ENCODE measurements at regions not wholly inside any gene's neighbourhood (a gene's known extent, or its start where the extent isn't known, plus 50 kb on each side); places are given as distances from the start of the nearest gene placed in this dataset.
"Not testable (repeated sequence)": the region's sequence is repeated elsewhere in the genome, so short reads cannot be mapped to it uniquely, and the experiment has no call there.

DNA sequence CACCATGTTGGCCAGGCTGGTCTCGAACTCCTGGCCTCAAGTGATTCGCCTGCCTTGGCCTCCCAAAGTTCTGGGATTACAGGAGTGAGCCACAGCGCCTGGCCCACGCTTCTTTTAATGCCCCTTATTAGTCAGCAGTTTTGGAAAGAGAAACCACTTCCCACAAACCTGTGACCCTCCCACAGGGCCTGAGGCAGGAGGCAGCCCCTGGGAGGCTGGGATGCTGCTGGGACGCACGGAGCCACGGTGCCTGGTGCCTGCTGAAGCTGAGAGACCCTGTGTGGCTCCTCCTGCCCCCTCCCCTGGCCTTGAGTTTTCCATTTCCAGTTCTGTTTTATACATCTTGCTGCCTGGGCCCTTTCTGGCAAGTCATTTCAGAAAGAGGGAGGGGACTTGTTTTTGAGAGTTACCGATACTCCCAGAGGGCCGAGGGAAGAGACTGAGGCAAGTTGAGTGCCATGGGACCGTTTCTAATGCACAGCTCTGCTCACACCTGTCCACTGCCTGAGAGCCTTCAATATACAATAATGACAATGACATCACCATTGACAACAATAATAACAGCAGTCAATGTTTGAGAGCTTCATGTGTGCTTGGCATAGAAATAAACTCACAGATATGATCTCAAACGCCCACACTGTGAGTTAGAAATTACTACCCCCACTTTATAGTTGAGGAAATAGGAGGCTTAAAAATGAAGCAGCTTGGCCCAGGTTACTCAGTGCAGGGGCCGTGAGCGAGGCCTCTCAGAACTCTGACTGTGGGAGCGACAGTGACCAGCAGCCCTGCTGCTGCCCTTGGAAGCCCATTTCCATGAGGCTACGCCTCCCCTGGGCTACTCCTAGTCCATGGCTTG is 78.1 kb upstream of the YWHAQ start:
- no peak for DNase-seq

DNA sequence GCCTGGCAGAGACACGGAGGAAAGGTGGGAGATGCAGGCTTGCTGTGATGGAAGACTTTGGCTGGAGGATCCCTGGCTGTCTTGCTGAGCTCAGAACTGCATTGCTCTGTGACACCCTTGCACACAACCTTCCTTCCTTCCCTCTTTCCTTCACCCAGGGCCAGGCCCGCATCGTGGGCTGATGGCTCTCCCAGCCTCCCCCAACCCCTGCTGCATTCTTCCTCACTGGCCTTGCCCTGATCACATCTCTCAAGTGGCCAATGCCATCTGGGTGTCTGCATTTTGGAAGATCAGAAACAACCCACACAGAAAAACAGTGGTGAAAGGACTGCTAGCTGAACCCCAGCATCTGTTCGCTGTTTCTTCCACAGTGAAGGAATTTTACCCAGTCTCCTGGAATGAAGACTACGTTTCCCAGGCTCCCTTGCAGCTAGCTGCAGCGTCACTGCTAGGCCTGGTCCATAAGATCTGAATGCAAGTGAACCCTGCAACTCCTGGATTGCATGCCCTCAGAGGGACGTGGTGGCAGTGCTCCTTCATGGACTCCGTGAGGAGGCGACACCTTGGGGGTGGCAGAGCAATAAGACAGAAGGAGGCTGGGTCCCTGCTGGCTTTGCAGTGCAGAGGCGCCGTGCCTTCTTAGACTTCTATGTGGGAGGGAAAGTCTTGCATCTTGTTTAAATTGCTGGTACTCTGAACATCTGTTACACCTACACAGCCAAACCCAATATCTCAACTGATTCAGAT is 78.9 kb upstream of the YWHAQ start:
- DNase-seq, result no peak

DNA sequence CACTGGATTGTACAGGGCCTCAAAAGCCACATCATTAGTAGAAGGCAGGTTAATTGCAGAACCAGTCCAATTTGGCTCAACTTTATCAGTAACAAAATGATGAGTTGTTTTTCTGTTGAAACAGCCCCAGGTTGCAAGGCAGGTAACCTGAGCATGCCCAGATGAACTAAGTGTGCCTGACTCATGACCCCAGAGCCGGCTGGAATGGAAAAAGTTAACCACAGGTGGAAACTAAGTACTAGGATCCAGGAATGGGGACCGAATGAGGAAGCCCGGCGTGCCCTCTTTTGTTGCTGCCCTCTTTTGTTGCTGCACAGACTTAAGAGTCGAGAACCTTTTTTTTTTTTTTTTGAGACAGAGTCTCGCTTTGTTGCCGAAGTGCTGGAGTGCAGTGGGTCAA is 79.5 kb upstream of the YWHAQ start:
- DNase-seq, result no peak

DNA sequence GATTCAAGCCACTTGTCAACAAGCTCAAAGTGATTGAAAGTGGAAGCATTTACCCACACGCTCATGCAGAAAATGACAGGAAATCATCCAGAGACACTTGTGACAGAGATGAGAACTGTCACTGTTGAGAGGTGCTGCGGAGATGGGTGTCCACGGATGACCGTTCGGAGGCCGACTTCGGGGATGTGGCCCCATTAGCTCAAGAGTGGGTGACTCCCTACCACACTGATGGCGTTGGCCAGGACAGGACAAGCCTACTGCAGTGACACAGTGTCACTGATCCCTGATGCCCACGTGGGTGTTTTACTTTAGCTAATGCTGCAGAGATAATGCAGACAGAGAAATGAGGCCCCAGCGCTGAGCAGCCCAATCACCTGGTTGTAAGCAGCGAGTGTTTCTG is 81.5 kb upstream of the YWHAQ start:
- DNase-seq, result no peak

DNA sequence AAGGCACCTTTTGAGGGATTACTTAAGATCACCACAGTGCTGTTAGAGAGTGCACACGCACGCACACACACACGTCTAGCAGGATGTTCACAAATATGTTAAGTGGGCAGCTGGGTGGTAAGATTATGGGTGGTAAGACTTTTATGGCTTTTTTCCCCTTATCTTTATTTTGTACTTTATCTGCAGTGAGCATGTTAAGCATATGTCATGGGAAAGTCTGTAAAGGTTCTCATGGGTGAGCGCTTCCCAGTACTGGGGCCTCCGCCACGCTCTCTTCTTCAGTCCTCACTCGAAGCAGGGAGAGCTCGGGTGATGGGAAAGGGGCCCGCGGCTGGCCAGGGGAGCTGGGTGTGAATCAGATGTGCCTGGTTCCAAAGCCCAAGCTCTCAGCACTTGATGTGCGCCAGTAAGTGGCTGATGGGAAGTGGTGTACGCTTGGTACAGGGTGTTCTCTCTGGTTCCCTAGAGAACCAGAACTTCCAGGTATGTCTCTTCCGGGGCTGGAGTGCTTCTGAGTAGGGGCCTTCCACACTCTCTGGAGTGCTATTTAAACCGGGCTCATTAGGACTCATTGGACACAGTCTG is 83.9 kb upstream of the YWHAQ start:
- peak; percentile 58 for DNase-seq

DNA sequence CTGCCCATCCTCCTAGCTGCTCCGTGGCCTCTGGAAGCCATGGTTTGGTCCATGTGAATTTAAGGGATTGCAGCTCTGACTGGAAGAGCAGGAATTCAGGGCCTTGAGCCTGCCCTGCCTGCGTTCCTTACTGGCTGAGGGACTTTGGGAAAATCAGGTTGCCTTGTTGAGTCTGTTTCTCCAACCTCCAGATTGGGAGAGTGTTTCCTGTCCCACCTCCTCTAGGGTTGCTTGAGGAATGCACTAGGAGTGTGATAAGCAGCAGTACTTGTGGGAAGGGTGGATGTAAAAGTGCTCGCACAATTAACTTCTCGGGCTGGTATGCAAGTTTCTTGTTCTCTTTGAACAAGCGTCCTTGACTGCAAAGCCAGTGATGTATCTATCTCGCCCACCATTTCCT is 84.4 kb upstream of the YWHAQ start:
- no peak for DNase-seq

DNA sequence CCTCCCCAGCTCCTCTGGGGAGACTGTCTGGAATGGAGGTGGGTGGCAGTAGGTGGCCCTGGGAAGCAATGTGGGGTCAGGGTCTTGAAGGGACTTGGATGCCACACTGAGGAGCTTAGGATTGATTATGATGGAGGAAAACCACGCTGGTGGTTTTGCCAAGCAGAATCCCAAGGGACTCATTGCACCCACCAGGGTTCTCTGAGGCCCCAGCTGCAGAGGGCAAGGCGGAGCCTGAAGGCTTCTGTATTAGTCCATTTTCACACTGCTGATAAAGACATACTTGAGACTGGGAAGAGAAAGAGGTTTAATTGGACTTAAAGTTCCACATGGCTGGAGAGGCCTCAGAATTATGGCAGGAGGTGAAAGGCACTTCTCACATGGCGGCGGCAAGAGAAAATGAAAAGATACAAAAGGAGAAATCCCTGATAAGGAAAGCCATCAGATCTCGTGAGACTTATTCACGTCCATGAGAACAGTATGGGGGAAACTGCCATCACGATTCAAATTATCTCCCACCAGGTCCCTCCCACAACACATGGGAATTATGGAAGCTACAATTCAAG is 87.2 kb upstream of the YWHAQ start:
- no peak for DNase-seq

DNA sequence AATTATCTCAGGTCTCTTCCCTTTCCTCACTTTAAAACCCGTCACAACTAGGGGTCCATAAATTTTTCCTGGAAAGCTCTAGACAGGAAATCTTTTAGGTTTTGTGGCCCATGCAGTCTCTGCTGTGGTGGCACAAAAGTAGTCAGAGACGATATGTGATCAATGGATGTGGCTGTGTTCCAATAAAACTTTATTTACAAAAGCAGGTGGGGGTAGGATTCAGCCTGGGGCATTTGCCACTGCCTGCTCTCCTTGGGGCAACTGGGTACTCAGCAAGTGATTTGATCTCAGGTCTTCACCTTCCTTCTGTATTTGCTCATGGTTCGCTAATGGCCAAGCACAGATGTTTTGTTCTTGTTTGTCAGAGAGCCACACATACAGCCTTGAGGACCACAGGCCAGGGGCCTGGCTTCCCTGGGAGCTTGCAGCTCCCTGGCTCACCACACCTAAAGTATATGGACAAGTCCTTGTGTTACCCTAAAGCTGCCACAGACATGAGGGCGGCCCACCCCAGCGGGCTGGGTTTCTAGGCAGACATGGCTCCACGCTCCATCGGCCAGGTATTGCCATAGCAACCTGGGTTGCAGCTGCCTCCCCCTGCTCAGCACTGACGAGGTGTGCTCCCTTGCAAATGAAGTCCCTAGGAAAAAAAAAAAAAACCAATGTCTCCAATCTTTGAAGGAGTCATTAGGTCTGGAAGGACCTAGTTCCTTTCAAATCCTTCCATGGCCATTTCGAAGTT is 89.7 kb upstream of the YWHAQ start:
- DNase-seq, result no peak

DNA sequence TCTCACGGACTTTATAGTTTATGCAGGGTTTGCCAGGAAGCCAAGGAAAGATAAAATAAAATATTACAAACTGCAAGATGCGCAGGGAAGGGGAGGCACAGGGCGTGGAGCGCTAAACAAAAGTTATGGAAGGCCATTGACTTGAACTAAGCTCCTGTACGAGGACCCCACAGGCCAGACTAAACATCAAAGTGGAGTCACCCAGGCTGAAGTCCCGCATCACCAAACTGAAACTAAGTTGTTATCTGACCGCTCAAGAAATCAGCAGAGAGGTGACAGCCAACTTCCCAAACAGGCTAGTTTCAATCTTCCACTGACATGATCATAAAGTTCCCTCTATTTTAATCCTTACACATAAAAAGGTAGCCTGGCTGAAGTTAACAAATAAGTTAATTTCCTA is 90.5 kb upstream of the YWHAQ start:
- no peak for DNase-seq

DNA sequence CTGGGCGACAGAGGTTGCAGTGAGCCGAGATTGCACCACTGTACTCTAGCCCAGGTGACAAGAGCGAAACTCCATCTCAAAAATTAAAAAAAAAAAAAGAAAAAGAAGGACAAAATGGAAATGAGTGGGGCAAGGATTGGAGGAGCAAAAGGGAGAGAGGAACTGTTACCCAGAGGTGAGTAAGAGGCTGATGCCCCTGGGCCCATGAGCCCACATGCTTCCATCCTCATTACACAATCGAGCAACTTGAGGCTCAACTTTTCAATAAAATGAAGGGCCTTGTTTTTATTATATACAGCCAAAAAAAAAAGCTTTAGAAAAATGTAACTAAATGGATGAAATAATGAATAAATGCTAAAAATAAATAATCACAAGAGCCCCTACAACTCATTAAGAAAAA is 91.7 kb upstream of the YWHAQ start:
- DNase-seq, result no peak

DNA sequence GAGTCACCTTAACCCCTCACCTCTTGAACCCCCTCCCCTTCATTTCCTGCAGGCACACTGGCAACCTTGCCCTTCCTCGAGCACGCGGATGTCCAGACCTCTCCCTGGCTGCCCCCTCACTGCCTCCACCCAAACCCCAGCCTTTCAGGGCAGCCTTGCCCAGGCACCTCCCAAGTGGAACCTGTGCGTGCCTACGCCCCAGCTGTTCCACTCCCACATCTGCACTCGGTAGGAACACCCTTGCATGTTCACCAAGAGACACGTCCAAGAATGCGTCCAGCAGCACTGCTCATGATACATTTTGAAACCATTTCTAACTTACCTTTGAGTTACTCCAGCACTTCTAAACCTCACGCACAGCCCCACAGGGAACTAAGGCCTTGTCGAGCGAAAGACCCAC is 93.8 kb upstream of the YWHAQ start:
- no peak for DNase-seq

DNA sequence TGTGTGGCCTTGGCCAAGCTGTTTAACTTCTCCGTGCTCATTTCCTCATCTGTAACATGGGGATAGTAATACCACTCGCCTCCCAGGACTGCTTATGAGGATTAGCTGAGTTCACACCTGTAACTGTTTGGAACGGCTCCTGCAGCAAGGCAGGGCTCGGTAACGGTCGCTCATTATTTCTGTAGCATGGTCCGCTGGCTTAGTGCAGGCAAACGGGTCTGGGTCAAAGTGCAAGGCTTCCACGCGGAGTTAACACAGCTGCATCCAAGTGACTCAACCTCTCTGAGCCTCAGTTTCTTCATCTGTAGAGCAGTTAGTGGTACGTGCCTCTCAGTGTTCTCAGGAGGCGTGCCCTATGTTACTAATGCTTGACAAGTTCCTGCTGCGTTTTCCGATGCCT is 94.3 kb upstream of the YWHAQ start:
- no peak for DNase-seq

DNA sequence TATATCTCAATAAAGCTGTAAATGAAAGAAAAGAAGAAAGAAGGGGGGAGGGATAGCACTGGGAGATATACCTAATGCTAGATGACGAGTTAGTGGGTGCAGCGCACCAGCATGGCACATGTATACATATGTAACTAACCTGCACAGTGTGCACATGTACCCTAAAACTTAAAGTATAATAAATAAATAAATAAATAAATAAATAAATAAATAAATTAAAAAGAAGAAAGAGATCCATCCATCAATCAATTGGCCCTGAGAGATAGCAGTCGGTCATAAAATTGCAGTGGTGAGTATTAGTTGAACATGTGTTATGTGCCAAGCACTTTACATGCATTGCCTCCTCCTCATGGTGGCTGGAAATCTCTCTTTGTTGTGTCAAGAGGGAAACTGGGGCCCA is 95.2 kb upstream of the YWHAQ start:
- not testable (repeated sequence) for DNase-seq

DNA sequence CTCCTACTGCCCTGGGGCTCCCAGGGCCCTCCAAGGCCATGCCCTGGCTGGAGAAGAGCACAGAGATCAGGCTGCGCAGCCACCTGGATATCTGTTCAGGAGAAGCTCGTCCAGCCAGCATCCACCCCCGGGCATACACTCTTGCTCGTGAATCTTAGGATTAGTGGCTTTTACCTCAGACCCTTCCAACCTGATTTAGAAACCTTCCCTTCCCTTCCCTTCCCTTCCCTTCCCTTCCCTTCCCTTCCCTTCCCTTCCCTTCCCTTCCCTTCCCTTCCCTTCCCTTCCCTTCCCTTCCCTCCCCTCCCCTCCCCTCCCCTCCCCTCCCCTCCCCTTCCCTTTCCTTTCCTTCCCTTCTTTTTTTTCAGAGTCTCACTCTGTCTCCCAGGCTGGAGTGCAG is 99.7 kb upstream of the YWHAQ start:
- not testable (repeated sequence) for DNase-seq

DNA sequence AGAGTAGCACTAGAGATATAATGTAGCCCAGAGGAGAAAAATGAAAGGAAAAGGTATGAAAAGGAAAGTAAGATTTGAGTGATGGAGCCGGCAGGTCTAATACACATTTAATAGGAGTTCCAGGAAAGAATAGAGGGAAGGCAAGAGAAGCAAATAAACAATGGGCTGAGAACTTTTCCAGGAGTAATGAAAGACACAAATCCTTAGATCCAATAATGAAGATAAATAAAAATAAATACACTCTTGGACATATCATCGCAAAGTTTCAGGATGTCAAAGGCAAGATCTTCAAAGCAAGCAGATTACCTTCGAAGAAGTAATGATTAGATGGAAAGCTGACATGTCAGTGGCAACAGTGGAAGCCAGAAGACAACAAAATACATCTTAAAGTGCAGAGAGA is 102.0 kb upstream of the YWHAQ start:
- DNase-seq, result no peak

DNA sequence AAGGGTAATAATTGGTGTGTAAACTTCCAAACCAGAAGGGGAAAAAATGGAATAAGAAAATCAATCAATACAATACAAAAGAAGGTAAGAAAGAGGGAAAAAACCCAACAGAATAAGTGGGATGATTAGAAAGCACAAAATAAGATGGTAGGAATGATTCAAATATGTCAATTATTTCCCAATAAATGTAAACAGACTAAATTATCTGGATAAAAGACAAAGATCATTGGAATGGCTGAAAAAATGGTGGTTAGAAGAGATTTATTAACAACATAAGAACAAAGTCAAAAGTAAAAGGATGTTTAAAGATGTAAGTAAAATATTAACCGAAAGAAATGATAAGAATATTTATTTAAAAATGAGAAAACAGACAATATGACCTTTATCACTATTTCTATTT is 103.5 kb upstream of the YWHAQ start:
- no peak for DNase-seq

DNA sequence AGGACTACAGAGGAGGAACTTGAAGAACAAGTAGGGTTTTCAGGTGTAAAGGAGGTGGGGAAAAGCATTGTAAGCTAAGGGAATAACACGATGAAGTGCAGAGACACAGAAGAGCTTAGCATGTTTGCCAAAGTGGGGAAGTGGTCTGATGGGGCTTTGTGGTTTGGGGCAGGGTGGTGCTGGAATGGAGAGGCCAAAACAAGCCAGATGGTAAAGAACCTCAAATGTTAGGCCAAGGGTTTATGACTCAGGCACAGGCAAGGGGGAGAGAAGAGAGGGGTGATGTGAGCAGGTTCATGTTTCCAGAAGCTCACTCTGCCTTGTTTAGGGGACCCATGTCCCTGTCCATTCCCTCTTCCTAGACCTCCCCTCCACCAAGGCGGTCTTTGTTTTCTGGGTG is 104.5 kb upstream of the YWHAQ start:
- DNase-seq, result no peak

DNA sequence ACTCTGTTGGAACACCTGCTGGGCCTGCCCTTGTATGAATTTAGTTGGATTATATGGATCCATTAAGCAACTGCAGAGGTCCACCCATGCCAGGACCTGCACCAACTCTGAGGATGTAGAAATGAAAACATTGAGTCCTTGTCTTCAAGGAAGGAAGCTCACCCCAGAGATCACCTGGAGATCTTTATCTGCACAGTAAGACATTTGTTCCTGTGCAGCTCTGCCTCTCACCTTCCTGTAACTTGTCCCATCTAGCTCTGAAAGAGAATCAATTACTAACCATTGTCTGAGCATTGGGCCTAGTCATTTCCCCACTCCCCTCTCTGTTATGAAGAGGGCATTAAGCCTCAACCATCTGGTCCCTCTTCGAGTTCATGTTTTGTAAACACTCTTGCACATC is 105.2 kb upstream of the YWHAQ start:
- no peak for DNase-seq

DNA sequence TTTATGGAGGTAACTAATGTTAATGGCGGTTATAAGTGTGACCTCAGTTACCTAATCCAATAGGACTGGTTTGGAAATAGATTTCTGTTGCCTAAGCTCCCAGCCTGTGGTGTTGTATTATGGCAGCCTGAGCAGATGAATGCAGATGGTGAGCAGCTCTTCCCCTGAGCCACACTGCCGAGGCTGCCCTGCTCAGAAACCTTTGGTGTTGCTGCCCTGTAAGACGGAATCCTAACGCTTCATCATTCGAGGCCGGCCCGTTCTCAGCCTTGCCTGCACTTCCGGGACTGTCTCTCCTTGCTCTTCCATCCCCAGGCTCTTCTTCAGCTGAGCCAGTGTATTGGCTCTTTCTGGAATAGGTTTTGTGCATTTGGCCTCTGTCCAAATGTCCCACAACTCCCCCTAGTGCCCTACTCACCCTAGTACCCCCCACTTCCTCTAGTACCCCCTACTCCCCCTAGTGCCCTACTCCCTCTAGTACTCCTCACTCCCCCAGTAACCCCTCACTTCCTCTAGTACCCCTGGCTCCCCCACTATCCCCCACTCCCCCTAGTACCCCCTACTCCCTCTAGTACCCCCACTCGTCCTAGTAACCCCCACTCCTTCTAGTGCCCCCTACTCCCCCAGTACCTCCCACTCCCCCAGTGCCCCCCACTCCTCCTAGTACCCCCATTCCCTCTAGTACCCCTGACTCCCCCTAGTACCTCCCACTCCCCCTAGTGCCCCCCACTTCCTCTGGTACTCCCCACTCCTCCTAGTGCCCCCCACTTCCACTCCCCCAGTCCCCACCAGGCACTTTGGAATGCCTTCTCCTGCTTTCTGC is 106.0 kb upstream of the TAF1B start:
- DNase-seq, result no peak

DNA sequence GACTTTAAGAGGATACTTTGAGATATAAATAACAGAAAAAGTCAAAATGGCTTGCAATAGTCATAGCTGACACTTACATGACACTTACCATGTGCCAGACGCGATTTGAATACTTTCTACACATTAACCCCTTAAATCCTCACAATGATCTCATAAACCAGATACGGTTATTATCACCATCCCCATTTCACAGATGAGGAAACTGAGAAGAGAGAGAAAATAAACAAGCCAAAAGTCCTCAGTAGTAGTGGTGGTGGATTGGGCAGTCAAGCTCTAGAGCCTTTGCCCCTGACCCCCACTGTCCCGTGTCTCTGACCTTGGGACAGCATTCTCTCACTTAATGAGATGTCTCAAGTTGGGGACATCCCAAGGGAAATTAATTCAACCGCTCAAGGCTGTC is 105.2 kb upstream of the TAF1B start:
- DNase-seq, result no peak

DNA sequence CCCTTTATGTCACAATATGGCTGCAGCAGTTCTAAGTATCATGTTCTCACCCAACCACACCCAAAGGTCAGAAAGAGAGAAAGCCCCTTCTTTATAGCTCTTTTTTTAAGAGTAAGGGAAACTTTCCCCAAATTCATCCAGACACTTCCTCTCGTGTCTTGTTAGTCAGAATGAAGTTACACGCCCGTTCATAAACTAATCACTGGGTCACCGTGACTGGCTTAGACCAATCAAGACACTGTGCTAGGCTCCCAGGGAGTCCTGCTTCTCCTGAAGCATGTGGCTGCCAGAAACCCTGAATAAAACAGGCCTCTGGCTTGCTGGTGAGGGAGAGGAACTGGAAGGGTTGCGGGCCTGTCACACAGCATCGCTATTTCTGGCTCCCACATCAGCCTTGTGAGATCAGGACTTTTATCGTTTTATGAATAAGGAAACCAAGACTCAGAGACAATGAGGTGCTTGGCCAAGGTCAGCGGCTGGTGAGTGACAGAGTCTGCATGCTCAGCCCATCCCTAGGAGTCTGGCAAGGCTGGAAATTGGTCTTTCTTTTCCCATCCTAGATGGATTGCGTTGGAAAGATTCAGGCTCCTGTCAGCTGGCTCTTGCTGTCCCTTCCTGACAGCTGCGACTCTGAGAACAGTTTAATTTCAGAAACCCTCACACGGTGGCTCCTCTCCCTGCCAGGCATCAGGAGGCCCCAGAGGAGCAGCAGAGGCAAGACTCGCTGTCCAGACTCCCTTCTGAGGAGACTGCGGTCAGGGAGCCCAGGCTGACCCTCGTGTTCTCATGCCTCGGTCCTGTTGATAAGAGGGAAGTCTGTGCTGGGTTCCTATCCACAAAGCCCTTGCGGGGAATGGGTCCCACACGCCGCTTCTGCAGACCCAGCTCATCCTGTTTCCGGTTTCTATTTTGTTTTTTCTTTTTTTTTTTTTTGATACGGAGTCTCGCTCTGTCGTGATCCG is 104.5 kb upstream of the TAF1B start:
- DNase-seq, result no peak
